PFSK-1 (cell line): ENCODE measurements at regions not wholly inside any gene's neighbourhood (a gene's known extent, or its start where the extent isn't known, plus 50 kb on each side); places are given as distances from the start of the nearest gene placed in this dataset.

Experiments used
- FOXP2 ChIP-seq: optimal IDR thresholded peaks from 2 replicates; pipeline ENCODE3; 2011; ENCODE audit warnings: borderline replicate concordance, control low read depth, inconsistent platforms; ENCODE audit not compliant: insufficient read depth; ENCODE audit errors: extremely low read length, extremely low read depth
- POLR2AphosphoS5 ChIP-seq: IDR thresholded peaks from 2 replicates; pipeline ENCODE4 v1.6.1; 2012; ENCODE audit warnings: low read depth, mild to moderate bottlenecking, control low read depth, low read length, moderate library complexity
- REST ChIP-seq, 2 experiments: IDR thresholded peaks; 2 replicates each; pipeline versions ENCODE4 v1.6.1 to v1.8.0; 2011 to 2012; ENCODE audit warnings: low read depth in 2 of 2, low read length in 2 of 2, control low read depth in 1 of 2, inconsistent platforms in 1 of 2, mild to moderate bottlenecking in 1 of 2, moderate library complexity in 1 of 2; ENCODE audit not compliant: insufficient read depth in 1 of 2
- SIN3A ChIP-seq: IDR thresholded peaks from 2 replicates; pipeline ENCODE4 v1.6.1; 2012; ENCODE audit warnings: mild to moderate bottlenecking, low read length, moderate library complexity, borderline replicate concordance; ENCODE audit not compliant: insufficient read depth
- TAF1 ChIP-seq: IDR thresholded peaks from 2 replicates; pipeline ENCODE4 v1.6.1; 2012; ENCODE audit warnings: low read length, control low read depth, borderline replicate concordance; ENCODE audit not compliant: insufficient read depth

GRCh38 chr12:65703176-65703575, 121.1 kb upstream of the HMGA2 start:
- no peak for TF ChIP-seq POLR2AphosphoS5
- TF ChIP-seq FOXP2: no peak
- no peak for TF ChIP-seq SIN3A
- no peak for TF ChIP-seq TAF1
- TF ChIP-seq REST (IDR thresholded peaks at IDR 0.05; ENCODE audit: insufficient read depth in 1 of 2, low read depth in 2 of 2, low read length in 2 of 2): no peak

- TF ChIP-seq POLR2AphosphoS5 (no peak), REST (IDR thresholded peaks at IDR 0.05; ENCODE audit: insufficient read depth in 1 of 2, low read depth in 2 of 2, low read length in 2 of 2) (no peak)
These were observed 118.9 kb upstream of the HMGA2 start for GRCh38 chr12:65705380-65705876.

- TF ChIP-seq POLR2AphosphoS5 (no peak), FOXP2 (no peak), TAF1 (no peak), SIN3A (no peak), REST (IDR thresholded peaks at IDR 0.05; ENCODE audit: insufficient read depth in 1 of 2, low read depth in 2 of 2, low read length in 2 of 2) (no peak)
These were observed 117.2 kb upstream of the HMGA2 start for GRCh38 chr12:65707051-65707450.

GRCh38 chr12:65712260-65713004, 111.9 kb upstream of the HMGA2 start:
- TF ChIP-seq FOXP2: no peak
- TF ChIP-seq SIN3A: no peak
- no peak for TF ChIP-seq REST (IDR thresholded peaks at IDR 0.05; ENCODE audit: insufficient read depth in 1 of 2, low read depth in 2 of 2, low read length in 2 of 2)
- no peak for TF ChIP-seq TAF1
- no peak for TF ChIP-seq POLR2AphosphoS5

GRCh38 chr12:65715961-65716360, 108.3 kb upstream of the HMGA2 start:
- TF ChIP-seq REST (IDR thresholded peaks at IDR 0.05; ENCODE audit: insufficient read depth in 1 of 2, low read depth in 2 of 2, low read length in 2 of 2) (no peak), POLR2AphosphoS5 (no peak), SIN3A (no peak), TAF1 (no peak), FOXP2 (no peak)
